ENCODE measurements at regions not wholly inside any gene's neighbourhood (a gene's known extent, or its start where the extent isn't known, plus 50 kb on each side); places are given as distances from the start of the nearest gene placed in this dataset.
"Not testable (repeated sequence)": the region's sequence is repeated elsewhere in the genome, so short reads cannot be mapped to it uniquely, and the experiment has no call there.

GRCh38 chr7:67661-68395 lies 124.5 kb upstream of the FAM20C start:
- Histone ChIP-seq H3K27me3 (no peaks in the 10 kb centered on the region), H3K27ac (no peak overlapping the region), H3K9me2 (replicated peaks; ENCODE audit: insufficient read depth) (no peaks in the 10 kb centered on the region), H2AFZ (no peak overlapping the region), H3K36me3 (replicated peaks; ENCODE audit: insufficient read depth, low read depth) (no peaks in the 10 kb centered on the region), H3K4me3 (no peak overlapping the region), H3K4me2 (no peak overlapping the region), H3K9me3 (ENCODE audit: low read depth) (no peaks in the 10 kb centered on the region), H4K20me1 (ENCODE audit: insufficient read depth, poor library complexity, severe bottlenecking) (no peaks in the 10 kb centered on the region), H3K79me2 (no peaks in the 10 kb centered on the region), H3K4me1 (ENCODE audit: insufficient read depth) (no peaks in the 10 kb centered on the region)
- 96% methylated on average over 10 of the region's 11 CpGs for WGBS (ENCODE audit: low lambda C conversion rate, missing lambda C conversion rate)
- DNase-seq (ENCODE audit: low spot score), result no peak
- TF ChIP-seq EZH2phosphoT487 (IDR thresholded peaks at IDR 0.05; ENCODE audit: low read depth, severe bottlenecking, unreplicated experiment), result no peak
- TF ChIP-seq CTCF (IDR thresholded peaks at IDR 0.05; ENCODE audit: poor library complexity), result peak; percentile 16
- no peak for TF ChIP-seq EZH2 (IDR thresholded peaks at IDR 0.05; ENCODE audit: borderline replicate concordance)

GRCh38 chr7:68629-69028 lies 123.7 kb upstream of the FAM20C start:
- Histone ChIP-seq H2AFZ (no peak overlapping the region), H3K9me3 (ENCODE audit: low read depth) (no peaks in the 10 kb centered on the region), H3K9me2 (replicated peaks; ENCODE audit: insufficient read depth) (no peaks in the 10 kb centered on the region), H3K4me1 (ENCODE audit: insufficient read depth) (no peaks in the 10 kb centered on the region), H3K36me3 (replicated peaks; ENCODE audit: insufficient read depth, low read depth) (no peaks in the 10 kb centered on the region), H3K27me3 (no peaks in the 10 kb centered on the region), H3K79me2 (no peaks in the 10 kb centered on the region), H3K27ac (no peak overlapping the region), H4K20me1 (ENCODE audit: insufficient read depth, poor library complexity, severe bottlenecking) (no peaks in the 10 kb centered on the region), H3K4me3 (no peak overlapping the region), H3K4me2 (no peak overlapping the region)
- TF ChIP-seq EZH2phosphoT487 (IDR thresholded peaks at IDR 0.05; ENCODE audit: low read depth, severe bottlenecking, unreplicated experiment), result no peak
- no peak for TF ChIP-seq CTCF (IDR thresholded peaks at IDR 0.05; ENCODE audit: poor library complexity)
- TF ChIP-seq EZH2 (IDR thresholded peaks at IDR 0.05; ENCODE audit: borderline replicate concordance), result no peak
- DNase-seq (ENCODE audit: low spot score), result no peak
- 83% methylated on average over 17 of the region's 17 CpGs for WGBS (ENCODE audit: low lambda C conversion rate, missing lambda C conversion rate)

GRCh38 chr7:69052-69451 lies 123.3 kb upstream of the FAM20C start:
- not testable (repeated sequence) for H3K4me1 ChIP-seq (ENCODE audit: insufficient read depth); H2AFZ ChIP-seq; H3K36me3 ChIP-seq (replicated peaks; ENCODE audit: insufficient read depth, low read depth); H3K79me2 ChIP-seq; H3K4me3 ChIP-seq; H4K20me1 ChIP-seq (ENCODE audit: insufficient read depth, poor library complexity, severe bottlenecking); H3K27me3 ChIP-seq; DNase-seq (ENCODE audit: low spot score); H3K4me2 ChIP-seq; H3K9me3 ChIP-seq (ENCODE audit: low read depth); H3K27ac ChIP-seq; H3K9me2 ChIP-seq (replicated peaks; ENCODE audit: insufficient read depth)
- whole genome bisulfite sequencing (ENCODE audit: low lambda C conversion rate, missing lambda C conversion rate), result no CpG with 5 or more reads among the region's 4 CpGs

- not testable (repeated sequence) for H3K27me3 ChIP-seq; H3K4me1 ChIP-seq (ENCODE audit: insufficient read depth); H4K20me1 ChIP-seq (ENCODE audit: insufficient read depth, poor library complexity, severe bottlenecking); H2AFZ ChIP-seq; H3K79me2 ChIP-seq; H3K9me2 ChIP-seq (replicated peaks; ENCODE audit: insufficient read depth); H3K9me3 ChIP-seq (ENCODE audit: low read depth); H3K36me3 ChIP-seq (replicated peaks; ENCODE audit: insufficient read depth, low read depth); H3K4me3 ChIP-seq; DNase-seq (ENCODE audit: low spot score); H3K4me2 ChIP-seq
- H3K27ac ChIP-seq, result peak overlapping the region; percentile 57
- WGBS (ENCODE audit: low lambda C conversion rate, missing lambda C conversion rate), result 88% methylated on average over 8 of the region's 11 CpGs
Observed at GRCh38 chr7:69499-70123, 122.8 kb upstream of the FAM20C start.

GRCh38 chr7:70207-70606 lies 122.2 kb upstream of the FAM20C start:
- not testable (repeated sequence) for H2AFZ ChIP-seq; H3K79me2 ChIP-seq; H4K20me1 ChIP-seq (ENCODE audit: insufficient read depth, poor library complexity, severe bottlenecking); H3K9me3 ChIP-seq (ENCODE audit: low read depth); DNase-seq (ENCODE audit: low spot score); H3K9me2 ChIP-seq (replicated peaks; ENCODE audit: insufficient read depth); H3K27me3 ChIP-seq; H3K4me2 ChIP-seq; H3K36me3 ChIP-seq (replicated peaks; ENCODE audit: insufficient read depth, low read depth); H3K4me1 ChIP-seq (ENCODE audit: insufficient read depth); H3K4me3 ChIP-seq
- 70% methylated on average over 3 of the region's 4 CpGs for WGBS (ENCODE audit: low lambda C conversion rate, missing lambda C conversion rate)
- H3K27ac ChIP-seq, result peak overlapping the region; percentile 57

- H3K4me2 ChIP-seq; H2AFZ ChIP-seq; H3K36me3 ChIP-seq (replicated peaks; ENCODE audit: insufficient read depth, low read depth); H3K4me1 ChIP-seq (ENCODE audit: insufficient read depth); H3K27me3 ChIP-seq; H3K4me3 ChIP-seq; DNase-seq (ENCODE audit: low spot score); H4K20me1 ChIP-seq (ENCODE audit: insufficient read depth, poor library complexity, severe bottlenecking); H3K9me2 ChIP-seq (replicated peaks; ENCODE audit: insufficient read depth); H3K9me3 ChIP-seq (ENCODE audit: low read depth); H3K79me2 ChIP-seq: not testable (repeated sequence)
- H3K27ac ChIP-seq, result peak overlapping the region; percentile 37
- 59% methylated on average over 7 of the region's 7 CpGs for WGBS (ENCODE audit: low lambda C conversion rate, missing lambda C conversion rate)
Observed at GRCh38 chr7:70989-71388, 121.4 kb upstream of the FAM20C start.

Data from hepatocyte (in vitro differentiated cells).